ENCODE measurements at regions not wholly inside any gene's neighbourhood (a gene's known extent, or its start where the extent isn't known, plus 50 kb on each side); places are given as distances from the start of the nearest gene placed in this dataset.
"Not testable (repeated sequence)": the region's sequence is repeated elsewhere in the genome, so short reads cannot be mapped to it uniquely, and the experiment has no call there.

GRCh38 chr4:126405369-126405982 lies 1090.7 kb downstream of the FAT4 start:
- no peaks in the 10 kb centered on the region for H3K27me3 ChIP-seq (replicated peaks in 1 of 7)
- no peaks in the 10 kb centered on the region for H3K36me3 ChIP-seq
- H3K4me1 ChIP-seq: no peaks in the 10 kb centered on the region
- DNase-seq: no peak
- no peak overlapping the region for H3K4me3 ChIP-seq
- TF ChIP-seq, protein P1, sequence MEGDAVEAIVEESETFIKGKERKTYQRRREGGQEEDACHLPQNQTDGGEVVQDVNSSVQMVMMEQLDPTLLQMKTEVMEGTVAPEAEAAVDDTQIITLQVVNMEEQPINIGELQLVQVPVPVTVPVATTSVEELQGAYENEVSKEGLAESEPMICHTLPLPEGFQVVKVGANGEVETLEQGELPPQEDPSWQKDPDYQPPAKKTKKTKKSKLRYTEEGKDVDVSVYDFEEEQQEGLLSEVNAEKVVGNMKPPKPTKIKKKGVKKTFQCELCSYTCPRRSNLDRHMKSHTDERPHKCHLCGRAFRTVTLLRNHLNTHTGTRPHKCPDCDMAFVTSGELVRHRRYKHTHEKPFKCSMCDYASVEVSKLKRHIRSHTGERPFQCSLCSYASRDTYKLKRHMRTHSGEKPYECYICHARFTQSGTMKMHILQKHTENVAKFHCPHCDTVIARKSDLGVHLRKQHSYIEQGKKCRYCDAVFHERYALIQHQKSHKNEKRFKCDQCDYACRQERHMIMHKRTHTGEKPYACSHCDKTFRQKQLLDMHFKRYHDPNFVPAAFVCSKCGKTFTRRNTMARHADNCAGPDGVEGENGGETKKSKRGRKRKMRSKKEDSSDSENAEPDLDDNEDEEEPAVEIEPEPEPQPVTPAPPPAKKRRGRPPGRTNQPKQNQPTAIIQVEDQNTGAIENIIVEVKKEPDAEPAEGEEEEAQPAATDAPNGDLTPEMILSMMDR (IDR thresholded peaks at IDR 0.05 in 8 of 11, conservative IDR thresholded peaks at IDR 0.05 in 3 of 11): no peak
- TF ChIP-seq POLR2A (IDR thresholded peaks at IDR 0.05) (no peak), POLR2AphosphoS5 (IDR thresholded peaks at IDR 0.05) (no peak)
- no peak overlapping the region for H3K27ac ChIP-seq
- intact Hi-C loops (cut with DNase I; ENCODE audit: low total_unique reads): no loop called here
- WGBS, 5 donors: 45 to 64% (median 55%) methylated on average over 2 of the region's 2 CpGs
- H3K9me3 ChIP-seq: peaks cover 0 to 7% (median 0%) of the 10 kb centered on the region in 8 donors

DNA sequence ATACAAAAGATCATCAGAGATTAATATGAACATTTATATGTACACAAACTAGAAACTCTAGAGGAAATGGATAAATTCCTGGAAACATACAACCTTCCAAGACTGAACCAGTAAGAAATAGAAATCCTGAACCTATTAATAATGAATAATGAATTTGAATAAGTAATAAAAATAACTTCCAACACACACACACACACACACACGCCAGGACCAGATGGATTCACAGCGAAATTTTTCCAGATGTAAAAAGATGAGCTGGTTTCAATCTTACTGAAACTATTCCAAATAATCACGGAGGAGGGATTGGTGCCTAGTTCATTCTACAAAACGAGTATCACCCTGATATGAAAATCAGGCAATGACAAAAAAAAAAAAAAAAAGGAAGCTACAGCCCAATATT lies 1095.0 kb downstream of the FAT4 start:
- WGBS, 5 donors: 71 to 83% (median 78%) methylated on average over 4 of the region's 4 CpGs
- H3K4me1 ChIP-seq: no peaks in the 10 kb centered on the region
- TF ChIP-seq, protein P1 (IDR thresholded peaks at IDR 0.05 in 8 of 11, conservative IDR thresholded peaks at IDR 0.05 in 3 of 11): no peak
- TF ChIP-seq POLR2AphosphoS5 (IDR thresholded peaks at IDR 0.05) (no peak), POLR2A (IDR thresholded peaks at IDR 0.05) (no peak)
- H3K36me3 ChIP-seq: no peaks in the 10 kb centered on the region
- no peak for DNase-seq
- no peak overlapping the region for H3K27ac ChIP-seq
- H3K9me3 ChIP-seq: peaks cover 0 to 12% (median 0%) of the 10 kb centered on the region in 8 donors
- H3K27me3 ChIP-seq (replicated peaks in 1 of 7): no peaks in the 10 kb centered on the region
- H3K4me3 ChIP-seq: no peak overlapping the region
- intact Hi-C loops (cut with DNase I; ENCODE audit: low total_unique reads): no loop called here

DNA sequence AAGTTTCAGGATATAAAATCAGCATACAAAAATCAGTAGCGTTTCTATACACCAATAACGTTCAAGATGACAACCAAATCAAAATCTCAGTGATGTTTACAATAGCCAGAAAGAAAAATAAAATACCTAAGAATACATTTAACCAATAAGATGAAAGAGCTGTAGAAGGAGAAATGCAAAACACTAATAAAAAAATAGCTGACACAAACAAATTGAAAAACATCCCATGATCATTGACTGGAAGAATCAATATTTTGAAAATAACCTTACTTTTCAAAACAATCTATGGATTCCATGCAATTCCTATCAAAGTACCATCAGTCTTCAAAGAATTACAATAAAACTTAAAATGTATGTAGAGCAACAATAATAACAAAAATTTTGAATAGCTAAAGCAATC lies 1096.3 kb downstream of the FAT4 start:
- DNase-seq: no peak
- Histone ChIP-seq H3K27me3 (replicated peaks in 1 of 7) (no peaks in the 10 kb centered on the region), H3K4me1 (no peaks in the 10 kb centered on the region), H3K4me3 (no peak overlapping the region), H3K27ac (no peak overlapping the region), H3K36me3 (no peaks in the 10 kb centered on the region), H3K9me3 (peaks cover 0 to 12% (median 0%) of the 10 kb centered on the region in 8 donors)
- intact Hi-C loops (cut with DNase I; ENCODE audit: low total_unique reads): no loop called here
- WGBS, 5 donors: 76 to 91% (median 86%) methylated on average over 2 of the region's 2 CpGs
- TF ChIP-seq POLR2A (IDR thresholded peaks at IDR 0.05): no peak
- TF ChIP-seq, protein P1 (IDR thresholded peaks at IDR 0.05 in 8 of 11, conservative IDR thresholded peaks at IDR 0.05 in 3 of 11): no peak

DNA sequence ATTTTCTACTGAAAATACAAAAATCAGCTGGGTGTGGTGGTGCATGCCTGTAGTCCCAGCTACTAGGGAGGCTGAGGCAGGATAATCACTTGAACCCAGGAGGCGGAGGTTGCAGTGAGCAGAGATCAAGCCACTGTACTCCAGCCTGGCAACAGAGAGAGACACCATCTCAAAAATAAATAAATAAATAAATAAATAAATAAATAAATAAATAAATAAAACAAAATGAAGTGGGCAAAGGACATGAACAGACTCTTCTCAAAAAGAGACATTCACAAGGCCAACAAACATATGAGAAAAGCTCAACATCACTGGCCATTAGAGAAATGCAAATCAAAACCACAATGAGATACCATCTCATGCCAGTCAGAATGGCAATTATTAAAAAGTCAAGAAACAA lies 1097.6 kb downstream of the FAT4 start:
- H3K27ac ChIP-seq; DNase-seq; H3K36me3 ChIP-seq; H3K4me3 ChIP-seq; H3K27me3 ChIP-seq (replicated peaks in 1 of 7); intact Hi-C loops (cut with DNase I; ENCODE audit: low total_unique reads); H3K4me1 ChIP-seq; H3K9me3 ChIP-seq: not testable (repeated sequence)
- 91 to 100% (median 100%) methylated on average over 1 of the region's 1 CpG for WGBS, 5 donors

GRCh38 chr4:126414741-126415140 lies 1100.0 kb downstream of the FAT4 start:
- no peak overlapping the region for H3K4me3 ChIP-seq
- no peak overlapping the region for H3K27ac ChIP-seq
- peaks cover 0 to 18% (median 9%) of the 10 kb centered on the region in 8 donors for H3K9me3 ChIP-seq
- intact Hi-C loops (cut with DNase I; ENCODE audit: low total_unique reads): no loop called here
- H3K27me3 ChIP-seq (replicated peaks in 1 of 7): no peaks in the 10 kb centered on the region
- no peaks in the 10 kb centered on the region for H3K36me3 ChIP-seq
- no peaks in the 10 kb centered on the region for H3K4me1 ChIP-seq
- TF ChIP-seq, protein P1 (IDR thresholded peaks at IDR 0.05 in 8 of 11, conservative IDR thresholded peaks at IDR 0.05 in 3 of 11): no peak
- TF ChIP-seq POLR2AphosphoS5 (IDR thresholded peaks at IDR 0.05) (no peak), POLR2A (IDR thresholded peaks at IDR 0.05) (no peak)
- 84 to 89% (median 86%) methylated on average over 3 of the region's 3 CpGs for WGBS, 5 donors
- no peak for DNase-seq

All from spleen (tissue), 11 donors.